NCI-H1436 (cell line): ENCODE measurements at regions not wholly inside any gene's neighbourhood (a gene's known extent, or its start where the extent isn't known, plus 50 kb on each side); places are given as distances from the start of the nearest gene placed in this dataset.
"Not testable (repeated sequence)": the region's sequence is repeated elsewhere in the genome, so short reads cannot be mapped to it uniquely, and the experiment has no call there.

ENCODE experiments used
- DNase-seq: peaks from one replicate; lab custom pipeline; 2025; lab: John Stamatoyannopoulos, UW

DNA sequence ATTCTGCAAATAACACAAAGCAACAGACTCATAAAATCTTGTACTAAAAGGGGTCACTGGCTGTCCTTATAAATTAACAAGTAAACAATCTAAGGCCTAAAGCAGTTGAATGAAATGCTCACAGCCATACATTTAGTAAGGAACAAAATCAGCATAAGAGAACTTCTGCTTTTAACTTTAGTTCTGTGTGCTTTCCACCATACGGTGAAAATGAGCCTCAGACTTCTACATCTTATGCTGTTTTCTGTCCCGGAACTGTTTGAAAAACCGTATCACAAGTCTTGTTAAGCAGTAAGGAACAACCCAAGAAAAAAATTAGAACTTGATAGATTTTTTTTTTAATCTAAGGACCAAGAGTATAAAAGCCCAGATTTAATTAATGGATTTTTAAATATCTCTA is 549.1 kb upstream of the MIR17HG start:
- DNase-seq, result no peak

DNA sequence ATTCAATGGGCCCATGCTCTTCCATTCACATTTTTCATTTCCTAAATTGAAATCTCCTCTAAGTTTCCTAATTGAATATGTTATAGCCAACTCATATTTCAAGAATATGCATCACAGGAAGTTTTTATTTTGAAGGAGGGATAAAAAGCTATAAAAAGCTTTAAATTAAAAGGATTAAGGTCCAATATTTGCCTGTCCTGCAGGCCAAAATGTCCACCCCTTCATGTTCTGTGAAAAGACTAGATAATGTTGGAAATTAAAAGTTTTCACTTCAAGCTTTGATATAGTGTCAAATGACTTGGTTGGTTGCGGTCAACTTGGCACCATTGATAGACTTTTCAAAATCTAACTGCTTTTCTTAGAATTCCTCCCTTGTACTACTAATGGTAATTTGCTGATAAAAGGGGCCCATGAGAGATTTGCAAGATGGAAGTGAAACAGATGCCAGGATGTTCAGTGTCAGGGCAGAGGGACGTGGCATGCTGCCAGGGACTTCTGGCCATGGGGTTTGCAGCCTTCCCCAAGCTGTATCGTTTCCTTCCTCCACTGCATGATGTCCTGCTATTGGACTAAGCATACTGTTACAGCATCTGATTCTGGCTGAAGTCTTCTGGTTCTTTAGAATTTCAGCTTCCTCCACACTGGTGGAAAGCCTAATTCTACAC is 547.3 kb upstream of the MIR17HG start:
- no peak for DNase-seq

DNA sequence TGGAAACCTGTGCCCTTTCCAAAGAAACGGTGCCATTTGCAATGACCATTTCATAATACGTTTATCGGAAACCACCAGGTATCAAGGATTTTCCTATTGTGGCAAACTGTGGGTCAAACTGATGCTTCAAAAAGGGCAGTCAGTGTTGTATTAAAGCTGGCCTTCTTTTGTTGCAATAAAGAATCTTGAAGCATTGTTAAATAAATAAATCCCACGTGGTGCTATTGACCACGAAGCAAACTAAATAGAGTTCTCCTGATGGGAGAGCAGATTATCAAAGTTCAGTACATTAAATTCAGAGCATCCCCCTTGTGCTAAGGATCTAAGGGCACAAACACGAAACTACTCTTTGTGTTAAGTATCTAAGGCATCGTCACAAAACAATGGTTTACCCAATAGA is 545.9 kb upstream of the MIR17HG start:
- no peak for DNase-seq

DNA sequence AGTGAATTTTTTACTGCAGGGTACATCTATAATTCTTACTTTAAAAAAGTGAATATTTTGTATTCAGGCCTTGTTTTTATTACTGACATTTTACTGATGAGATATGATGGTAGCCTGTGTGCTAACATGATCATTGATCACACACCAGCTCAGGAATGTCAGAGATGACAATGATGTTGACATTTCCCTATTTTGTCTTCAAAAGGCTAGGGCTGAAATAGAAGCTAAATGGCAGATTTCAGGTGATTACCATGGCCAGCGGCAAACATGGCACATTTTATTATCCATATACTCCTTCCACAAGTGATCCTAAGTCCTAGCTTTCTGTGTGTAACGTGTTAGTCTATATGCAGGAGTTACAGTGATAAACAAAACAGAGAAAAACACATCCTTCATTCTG is 544.3 kb upstream of the MIR17HG start:
- DNase-seq, result no peak

DNA sequence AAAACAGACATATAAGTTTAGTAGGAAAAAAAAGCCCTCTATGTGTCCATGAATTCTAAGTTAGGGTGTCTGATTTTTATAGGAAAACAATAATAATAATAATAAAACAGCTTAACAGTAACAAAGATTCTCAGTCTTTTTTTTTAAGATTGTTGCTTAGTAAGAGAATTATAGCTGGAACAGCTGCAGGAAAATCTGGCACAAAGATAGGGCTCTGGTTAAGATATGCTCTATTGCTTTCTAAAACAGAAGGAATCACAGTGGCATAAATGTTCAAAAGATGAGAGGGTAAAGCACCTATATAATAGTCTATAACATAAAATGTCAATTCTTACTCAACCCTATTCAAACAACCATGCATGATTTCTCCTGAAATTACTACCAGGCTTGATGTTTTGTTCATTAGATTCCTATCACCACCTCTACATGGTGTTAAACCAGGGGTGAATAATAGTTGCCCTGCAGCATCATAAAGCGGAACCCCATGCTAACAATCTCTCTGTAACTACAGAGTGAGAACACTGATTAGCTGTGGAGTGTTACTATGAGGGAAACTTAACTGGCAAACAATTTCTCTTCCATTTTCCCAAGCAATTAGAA is 541.4 kb upstream of the MIR17HG start:
- DNase-seq, result no peak

DNA sequence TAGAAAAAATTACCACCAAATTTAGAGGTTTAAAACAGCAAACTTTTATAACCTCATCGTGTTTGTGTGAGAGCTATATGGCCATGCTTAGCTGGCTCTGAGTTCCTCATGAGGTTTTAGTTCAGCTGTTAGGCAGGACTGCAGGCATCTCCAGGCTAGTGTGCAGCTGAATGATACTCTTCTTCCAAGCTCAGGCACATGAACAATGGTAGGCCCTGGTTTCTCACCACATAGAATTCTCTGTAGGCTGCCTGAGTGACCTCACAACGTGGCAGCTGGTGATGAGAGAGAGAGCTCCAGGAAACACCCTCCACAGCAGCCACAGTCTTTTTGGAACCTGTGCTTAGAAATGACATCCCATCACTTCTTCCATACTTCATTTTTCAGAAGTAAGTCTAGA is 540.6 kb upstream of the MIR17HG start:
- no peak for DNase-seq

DNA sequence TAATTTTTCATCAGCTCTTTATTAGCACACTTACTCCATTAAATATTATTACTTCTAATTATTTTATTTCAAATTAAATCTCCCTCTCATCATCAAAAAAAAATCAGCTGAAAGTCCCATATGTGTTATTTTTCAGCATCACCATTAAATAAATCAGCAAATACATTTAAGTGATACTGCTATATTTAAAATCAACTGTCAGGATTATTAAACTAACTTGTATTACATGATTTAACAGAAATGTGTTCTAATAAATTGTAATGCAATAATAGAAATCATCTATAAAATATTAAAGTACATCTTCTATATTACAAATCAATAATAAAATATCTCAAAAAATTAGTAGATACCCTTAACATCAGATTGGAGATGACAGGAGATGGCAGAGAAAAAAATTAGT is 538.6 kb upstream of the MIR17HG start:
- DNase-seq, result no peak

DNA sequence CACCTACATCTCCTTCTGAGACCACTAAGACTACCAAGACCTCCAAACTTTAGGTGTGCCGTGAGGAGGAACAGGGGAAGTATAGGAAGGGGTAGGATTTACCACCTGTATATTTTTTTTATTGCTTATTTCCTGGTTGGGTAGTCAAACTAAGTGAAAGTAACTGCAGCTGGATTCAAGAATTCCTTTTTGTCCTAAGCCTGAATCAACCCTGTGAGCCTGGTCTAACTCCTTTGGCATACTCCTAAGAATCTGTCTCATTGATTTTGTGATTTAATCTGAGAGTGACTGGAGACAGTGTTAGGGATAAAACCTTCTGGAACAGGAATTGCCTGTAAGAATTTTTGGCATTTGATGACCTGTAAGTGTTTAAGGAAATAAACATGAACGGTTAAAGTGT is 523.5 kb upstream of the MIR17HG start:
- DNase-seq, result no peak

DNA sequence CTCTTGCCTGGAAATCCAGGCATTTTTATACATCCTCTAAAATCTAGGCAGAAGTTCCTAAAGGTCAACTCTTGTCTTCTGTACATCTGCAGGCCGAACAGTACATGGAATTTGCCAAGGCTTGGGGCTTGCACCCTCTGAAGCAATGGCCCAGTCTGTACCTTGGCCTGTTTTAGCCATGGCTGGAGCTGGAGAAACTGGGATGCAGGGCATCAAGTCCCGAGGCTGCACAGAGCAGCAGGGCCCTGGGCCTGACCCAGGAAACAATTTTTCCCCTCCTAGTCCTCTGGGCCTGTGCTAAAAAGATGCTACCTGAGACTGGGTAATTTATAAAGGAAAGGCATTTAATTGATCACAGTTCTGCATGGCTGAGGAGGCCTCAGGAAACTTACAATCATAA is 520.8 kb upstream of the MIR17HG start:
- no peak for DNase-seq

DNA sequence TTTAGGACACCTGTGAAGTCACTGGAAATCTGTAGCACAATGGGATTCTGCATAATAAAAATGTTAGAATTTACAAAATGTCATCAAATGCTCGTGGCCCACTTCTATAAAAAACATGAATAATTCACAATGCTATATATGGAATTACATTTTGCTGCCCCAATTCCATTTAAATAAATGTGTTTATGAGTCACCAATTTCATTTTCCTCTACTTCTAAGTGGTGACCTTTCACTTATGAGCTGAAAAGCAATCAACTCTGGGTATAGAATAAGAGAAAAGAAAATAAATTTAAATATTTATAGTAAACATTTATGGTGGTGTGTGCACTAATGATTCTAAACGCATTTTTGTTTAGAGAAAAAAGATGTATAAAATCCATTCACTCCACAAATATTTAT is 516.7 kb upstream of the MIR17HG start:
- DNase-seq, result no peak

DNA sequence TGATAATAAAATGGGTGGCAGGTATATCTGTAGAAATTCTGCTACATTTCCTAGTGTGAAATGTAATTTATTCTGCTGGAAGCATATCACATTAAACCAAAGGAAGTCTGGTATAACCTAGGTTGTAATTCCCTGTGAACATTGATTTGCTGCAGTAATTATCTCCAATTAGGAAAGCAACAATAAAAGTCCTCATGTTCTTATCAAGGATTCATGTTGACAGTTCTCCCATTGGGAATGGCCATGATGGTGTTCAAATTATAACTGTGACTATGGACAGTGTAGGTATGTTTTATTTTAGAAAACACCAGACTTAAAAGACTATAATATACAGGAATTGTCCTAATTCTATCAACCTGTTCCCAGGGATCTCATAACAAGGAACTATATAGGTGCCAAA is 513.5 kb upstream of the MIR17HG start:
- no peak for DNase-seq

DNA sequence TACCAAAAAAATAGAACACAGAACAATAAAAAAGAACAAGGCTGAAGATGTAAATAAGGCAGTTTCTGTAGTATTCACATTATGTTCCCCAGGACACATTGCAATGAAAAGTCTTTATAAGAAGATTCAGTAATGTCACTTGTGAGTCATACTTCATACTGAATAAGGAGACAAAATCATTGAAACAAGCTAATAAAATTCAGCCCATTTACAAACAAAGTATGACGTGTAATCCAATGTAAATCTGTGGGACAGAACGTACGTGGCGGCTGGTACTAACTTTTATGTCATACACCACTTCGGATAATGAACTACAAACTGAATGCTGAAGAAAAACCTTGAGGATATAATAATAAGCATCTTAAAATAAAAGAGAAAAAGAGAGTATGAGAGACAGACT is 512.8 kb upstream of the MIR17HG start:
- no peak for DNase-seq

DNA sequence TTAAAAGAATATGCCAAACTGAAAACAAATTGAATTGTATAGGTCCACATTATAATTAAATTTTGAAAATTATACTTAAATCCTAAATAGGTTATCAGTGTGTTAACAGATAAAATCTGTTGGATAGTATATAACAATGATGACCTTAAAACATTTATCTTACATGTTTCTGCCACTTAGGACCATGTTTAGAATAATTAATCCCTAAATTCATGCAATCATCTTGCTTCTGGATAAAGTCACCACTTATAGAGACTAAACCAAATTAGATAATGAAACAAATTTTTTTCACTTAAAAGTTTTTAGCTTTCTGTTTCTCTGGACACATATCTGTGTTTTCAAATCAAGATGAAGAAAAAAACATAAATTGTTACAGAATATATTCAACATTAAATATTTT is 511.7 kb upstream of the MIR17HG start:
- no peak for DNase-seq

DNA sequence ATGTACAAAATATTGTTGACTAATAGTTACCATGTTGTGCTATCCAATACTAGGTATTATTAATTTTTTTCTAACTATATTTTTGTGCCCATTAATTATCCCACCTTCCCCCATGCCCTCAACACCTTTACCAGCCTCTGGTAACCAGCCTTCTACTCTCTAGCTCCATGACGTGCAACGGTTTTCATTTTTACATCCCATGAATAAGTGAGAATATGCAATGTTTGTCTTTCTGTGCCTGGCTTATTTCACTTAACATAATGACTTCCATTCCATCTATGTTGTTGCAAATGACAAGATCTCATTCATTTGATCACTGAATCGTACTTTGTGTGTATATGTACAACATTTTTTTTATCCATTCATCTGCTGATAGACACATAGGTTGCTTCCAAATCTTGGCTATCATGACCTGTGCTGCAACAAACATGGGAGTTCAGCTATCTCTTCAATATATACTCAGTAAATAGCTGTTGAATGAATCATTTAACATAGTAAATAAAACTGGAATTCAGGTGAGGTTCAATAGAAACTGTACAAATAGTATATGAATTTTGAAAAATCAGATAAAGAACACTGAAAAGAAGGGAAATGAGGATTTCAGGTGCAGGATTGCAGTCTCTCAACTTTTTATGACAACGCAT is 509.0 kb upstream of the MIR17HG start:
- no peak for DNase-seq

DNA sequence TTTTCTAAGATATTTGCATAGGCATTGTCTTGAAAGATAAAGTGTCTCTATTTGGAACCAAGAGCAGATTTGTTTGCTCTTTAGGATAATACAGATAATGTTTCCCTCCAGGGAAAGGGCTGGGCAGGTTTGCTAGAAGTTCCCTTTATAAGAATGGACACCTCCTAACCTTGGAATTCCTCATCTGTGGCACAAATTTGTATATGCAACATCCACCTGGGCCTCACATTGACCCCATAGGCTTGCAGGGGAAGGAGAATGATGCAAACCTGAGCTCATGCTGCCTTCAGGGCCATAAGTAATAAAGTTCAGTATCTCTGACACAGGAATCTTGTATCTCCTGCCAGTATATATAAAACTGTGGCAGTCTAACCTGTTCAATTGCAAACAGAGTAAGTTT is 508.4 kb upstream of the MIR17HG start:
- DNase-seq, result no peak

DNA sequence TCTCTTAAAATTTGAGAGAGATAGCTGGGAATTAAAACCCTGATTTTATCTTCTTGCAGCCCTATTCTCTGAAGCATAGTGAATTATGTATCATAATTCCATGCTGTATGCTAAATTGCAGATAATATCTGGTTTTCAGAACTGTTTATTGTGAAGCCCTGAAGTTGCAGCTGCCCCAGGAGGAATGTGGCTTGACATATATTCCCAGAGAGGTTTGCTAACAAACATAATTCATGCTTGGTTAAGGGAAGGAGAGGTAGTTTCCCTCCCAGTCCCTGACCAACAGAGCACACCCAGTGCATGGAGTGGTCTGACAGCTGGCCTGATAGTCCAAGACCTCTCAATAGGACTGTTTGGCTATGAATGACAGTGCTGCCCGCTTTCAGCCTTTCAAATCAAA is 500.6 kb upstream of the MIR17HG start:
- no peak for DNase-seq

DNA sequence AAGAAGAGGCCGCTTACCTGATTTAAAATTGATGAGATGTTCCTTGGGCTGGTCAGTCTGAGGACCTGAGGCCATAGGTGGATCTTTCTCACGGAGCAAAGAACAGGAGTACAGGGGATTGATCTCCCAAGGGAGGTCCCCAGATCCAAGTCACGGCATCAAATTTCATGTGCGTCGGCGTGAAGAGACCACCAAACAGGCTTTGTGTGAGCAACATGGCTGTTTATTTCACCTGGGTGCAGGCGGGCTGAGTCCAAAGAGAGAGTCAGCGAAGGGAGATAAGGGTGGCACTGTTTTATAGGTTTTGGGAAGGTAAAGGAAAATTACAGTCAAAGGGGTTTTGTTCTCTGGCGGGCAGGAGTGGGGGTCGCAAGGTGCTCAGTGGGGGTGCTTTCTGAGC is 493.8 kb upstream of the MIR17HG start:
- not testable (repeated sequence) for DNase-seq

DNA sequence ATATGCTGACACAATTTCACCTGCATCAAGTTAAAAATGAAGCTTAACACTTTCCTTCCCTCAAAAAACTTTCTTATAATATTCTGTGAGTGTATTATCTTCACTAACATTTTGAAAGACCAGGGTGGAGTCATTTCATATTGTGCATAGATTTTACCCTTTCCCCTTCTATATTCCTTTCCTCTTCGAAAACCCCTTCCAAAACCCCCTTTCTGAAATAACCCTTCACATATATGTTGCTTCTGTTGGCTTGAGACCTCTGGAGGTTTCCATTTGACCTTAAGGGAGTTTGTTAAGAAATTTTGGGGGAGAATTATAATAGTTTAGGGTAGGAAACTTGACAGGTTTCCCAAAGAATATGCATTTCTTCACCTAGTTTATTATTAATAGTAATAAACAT is 489.6 kb upstream of the MIR17HG start:
- no peak for DNase-seq

DNA sequence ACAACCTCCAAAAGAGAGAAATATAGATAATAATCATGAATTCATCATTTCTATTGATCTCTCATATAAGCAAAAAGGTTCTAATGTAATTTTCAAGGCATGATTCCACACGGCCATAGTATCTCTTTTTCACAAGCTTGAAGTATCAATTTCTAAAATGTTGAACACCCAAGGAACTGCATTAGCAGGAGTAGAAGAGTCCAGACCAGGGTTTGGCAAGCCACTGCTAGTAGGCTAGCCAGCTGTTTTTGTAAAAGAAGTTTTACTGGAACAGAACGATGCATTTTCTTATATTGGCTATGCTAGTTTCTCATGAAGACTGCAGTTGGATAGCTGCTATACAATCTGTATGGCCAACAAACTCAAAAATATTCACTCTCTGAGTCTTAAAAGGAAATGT is 481.5 kb upstream of the MIR17HG start:
- DNase-seq, result no peak

DNA sequence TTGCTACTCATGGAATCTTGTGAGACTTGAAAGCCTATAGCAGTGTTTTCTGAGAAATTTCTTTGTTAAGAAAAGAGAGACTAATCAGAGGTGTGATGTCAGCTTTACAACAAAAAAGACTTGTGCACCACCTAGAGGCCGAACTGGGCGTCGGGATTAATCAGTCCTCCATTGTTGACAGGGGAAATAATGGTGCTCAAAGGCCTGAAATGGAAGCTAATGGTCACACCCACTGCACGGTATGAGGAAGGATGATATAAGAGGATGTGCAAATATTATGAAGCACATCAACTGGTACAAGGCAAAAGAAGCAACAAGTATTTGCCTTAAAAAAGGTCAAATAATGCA is 480.2 kb upstream of the MIR17HG start:
- peak; percentile 24 for DNase-seq

DNA sequence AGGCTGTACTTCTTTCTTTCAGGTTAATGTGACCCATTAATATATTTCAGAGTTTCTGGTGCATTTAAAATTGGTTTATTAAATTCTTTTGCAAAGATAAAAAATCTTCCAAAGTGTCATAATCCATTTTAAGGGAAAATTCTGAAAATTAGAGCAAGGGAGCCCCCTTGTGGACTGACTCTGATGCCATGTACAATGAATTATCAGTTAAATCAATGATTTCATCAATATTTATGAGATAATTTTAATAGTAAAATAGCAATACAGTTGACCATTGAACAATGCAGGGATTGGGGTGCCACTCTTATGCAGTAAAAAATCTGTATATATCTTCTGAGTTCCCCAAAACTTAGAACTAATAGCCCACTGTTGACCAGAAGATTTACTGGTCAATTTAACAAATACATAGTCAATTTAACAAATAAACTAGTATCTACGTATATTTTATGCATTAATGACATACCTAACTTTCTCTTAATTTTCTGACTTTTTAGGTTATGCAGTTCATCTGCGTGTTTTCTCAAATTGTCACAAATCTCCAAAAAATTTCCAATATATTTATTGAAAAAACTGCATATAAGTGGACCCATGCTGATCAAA is 479.1 kb upstream of the MIR17HG start:
- no peak for DNase-seq

DNA sequence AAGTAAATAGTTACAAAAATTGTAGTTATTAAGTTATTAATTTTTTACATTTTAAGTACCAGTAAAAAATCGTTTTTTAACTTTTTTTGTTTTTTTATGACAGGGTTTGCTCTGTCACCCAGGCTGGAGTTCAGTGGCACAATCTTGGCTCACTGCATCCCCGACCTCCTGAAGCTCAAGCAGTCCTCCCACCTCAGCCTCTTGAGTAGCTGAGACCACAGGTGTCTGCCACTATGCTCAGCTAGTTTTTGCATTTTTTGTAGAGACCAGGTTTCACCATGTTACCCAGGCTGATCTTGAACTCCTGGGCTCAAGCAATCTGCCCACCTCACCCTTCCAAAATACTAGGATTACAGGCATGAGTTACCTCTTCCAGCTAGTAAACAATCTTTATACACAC is 477.9 kb upstream of the MIR17HG start:
- no peak for DNase-seq

DNA sequence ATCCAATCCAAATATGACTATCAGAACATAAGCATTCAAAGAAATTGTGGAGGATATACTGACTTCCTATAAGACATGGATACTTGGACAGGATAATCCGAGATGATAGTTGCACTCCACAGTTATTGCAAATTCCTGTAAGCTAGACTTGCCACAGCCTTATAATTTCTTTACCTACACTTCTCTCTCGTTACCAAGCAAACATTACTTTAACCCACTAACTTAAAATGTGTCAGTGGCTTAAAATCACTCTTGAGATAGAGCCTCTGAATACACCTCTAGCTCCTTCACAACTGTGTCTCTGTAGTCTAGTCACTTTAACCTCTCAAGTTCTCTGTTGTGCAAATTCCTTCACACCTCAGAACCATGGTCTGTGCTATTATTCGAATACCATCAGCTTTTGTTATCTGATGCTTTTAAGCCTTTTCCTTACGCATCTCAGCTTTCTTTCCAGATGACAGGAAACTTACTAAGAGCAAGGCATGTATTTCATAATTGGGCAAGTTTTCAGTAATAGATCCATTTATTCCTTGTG is 474.9 kb upstream of the MIR17HG start:
- no peak for DNase-seq
